ENCODE measurements at regions not wholly inside any gene's neighbourhood (a gene's known extent, or its start where the extent isn't known, plus 50 kb on each side); places are given as distances from the start of the nearest gene placed in this dataset.
"Not testable (repeated sequence)": the region's sequence is repeated elsewhere in the genome, so short reads cannot be mapped to it uniquely, and the experiment has no call there.

DNA sequence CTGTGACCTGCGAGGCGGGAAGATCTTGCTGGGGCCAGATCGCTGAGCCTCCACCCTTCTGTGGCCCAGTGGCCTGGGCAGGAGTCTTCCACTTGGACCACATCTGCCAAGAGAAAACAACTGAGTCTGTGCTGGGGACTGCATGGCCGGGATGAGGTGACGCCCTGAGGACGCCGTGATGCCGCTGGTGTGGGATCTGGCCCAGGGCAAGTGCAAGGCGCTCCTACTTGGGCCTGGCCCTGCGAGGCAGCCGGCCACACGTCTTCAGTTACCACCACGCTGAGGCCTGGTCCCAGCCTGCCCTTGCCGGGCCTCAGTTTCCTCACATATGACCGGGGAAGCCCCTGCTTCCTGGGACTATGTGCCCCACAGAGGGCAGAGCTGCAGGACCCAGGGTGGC lies 133.4 kb downstream of the SLC25A46 start:
- DNase-seq = no peak

- DNase-seq = no peak
These were observed 134.2 kb downstream of the SLC25A46 start for GRCh38 chr5:110872963-110873362.

GRCh38 chr5:110873773-110874437 lies 135.1 kb downstream of the SLC25A46 start:
- DNase-seq = no peak

- not testable (repeated sequence) for DNase-seq
These were observed 136.3 kb downstream of the SLC25A46 start for GRCh38 chr5:110875115-110875514.

DNA sequence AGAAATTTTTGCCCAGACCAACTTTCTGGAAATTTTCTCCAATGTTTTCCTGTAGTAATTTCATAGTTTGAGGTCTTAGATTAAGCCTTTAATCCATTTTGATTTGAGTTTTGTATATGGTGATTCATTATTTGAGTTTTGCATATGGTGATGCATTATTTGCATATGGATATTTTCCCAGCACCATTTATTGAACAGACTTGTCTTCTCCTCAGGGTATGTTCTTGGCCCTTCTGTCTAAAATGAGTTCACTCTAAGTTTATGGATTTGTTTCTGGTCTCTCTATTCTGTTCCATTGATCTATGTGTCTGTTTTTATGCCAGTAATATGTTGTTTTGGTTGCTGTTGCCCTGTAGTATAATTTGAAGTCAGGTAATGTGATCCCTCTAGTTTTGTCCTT lies 139.3 kb downstream of the SLC25A46 start:
- no peak for DNase-seq

GRCh38 chr5:110879675-110880074 lies 140.9 kb downstream of the SLC25A46 start:
- no peak for DNase-seq

DNA sequence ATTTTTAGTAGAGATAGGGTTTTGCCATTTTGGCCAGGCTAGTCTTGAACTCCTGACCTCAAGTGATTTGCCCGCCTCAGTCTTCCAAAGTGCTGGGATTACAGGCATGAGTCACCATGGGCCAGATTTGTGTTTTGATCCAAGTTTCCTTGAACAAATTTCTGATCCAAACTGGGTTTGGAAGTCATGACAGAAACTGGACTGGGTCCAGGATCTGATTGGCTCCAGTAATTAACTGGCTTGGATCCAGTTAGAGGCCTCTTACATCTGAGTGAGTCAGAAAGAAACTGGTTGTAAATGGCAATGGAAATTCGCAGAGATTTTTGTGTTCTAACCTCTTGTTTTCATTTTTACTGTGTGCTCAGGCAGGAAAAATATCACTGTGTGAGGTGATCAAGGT lies 141.6 kb downstream of the SLC25A46 start:
- peak; percentile 86 for DNase-seq

DNA sequence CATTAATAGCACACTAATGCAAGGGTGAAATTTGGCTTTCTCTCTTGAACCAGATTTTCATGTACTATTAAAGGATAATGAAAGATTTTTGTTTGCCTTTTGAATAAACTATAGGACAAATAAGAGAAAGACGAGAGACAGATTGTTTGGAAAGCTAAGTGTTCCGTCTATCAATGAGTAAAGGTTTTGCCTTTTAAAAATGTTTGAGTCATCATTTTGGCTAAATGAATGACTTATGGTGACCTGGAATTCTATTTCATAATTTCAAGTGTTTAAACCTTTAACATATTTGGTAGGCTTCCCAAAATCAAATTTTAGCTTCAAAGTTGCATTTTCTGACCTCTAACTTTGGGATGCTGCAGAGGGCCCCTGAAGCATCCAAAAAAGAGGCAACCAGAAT lies 145.2 kb downstream of the SLC25A46 start:
- peak; percentile 39 for DNase-seq

DNA sequence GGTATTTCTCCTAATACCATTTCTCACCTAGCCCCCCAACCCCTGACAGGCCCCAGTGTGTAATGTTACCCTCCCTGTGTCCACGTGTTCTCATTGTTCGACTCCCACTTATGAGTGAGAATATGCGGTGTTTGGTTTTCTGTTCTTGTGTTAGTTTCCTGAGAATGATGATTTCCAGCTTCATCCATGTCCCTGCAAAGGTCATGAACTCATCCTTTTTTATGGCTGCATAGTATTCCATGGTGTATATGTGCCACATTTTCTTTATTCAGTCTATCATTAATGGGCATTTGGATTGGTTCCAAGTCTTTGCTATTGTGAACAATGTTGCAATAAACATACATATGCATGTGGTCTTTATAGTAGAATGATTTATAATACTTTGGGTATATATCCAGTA lies 148.4 kb downstream of the SLC25A46 start:
- DNase-seq = not testable (repeated sequence)

GRCh38 chr5:110893854-110894483 lies 155.2 kb downstream of the SLC25A46 start:
- not testable (repeated sequence) for DNase-seq

DNA sequence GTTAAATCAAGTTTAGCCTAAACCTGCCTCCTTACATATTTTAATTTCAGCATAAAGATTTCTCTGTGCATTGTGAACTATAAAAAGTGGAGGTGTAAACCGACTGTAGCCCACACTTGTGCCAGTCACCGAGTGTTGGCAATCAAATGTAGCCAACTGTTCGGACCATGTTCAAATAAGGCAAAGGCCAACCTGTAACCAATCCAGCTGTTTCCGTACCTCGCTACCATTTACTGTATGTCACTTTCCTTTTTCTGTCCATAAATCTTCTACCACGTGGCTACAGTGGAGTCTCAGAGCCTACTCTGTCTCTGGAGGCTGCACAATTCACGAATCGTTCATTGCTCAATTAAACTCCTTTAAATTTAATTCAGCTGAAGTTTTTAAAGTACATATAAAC lies 156.0 kb downstream of the SLC25A46 start:
- no peak for DNase-seq

DNA sequence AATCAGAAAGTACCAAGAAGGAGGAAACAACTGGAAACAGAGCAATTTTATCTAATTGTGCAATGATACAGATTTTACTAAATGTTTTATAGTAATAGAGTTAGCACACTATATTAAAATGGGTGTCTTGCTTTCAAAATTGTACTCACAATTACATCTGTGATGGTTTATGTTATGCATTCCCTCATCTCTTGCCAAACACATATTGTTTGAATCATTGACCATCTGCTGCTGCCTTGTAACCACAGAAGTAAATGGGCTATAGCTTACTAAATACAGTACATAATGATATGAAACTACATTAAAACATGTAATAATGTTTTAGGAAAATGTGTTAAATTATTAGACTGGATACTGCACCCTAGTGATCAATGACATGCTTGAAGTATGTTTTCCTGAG lies 158.1 kb downstream of the SLC25A46 start:
- DNase-seq = peak; percentile 74

GRCh38 chr5:110899566-110900412 lies 161.0 kb downstream of the SLC25A46 start:
- peak; percentile 55 for DNase-seq

GRCh38 chr5:110900829-110901228 lies 162.0 kb downstream of the SLC25A46 start:
- DNase-seq = peak; percentile 93

DNA sequence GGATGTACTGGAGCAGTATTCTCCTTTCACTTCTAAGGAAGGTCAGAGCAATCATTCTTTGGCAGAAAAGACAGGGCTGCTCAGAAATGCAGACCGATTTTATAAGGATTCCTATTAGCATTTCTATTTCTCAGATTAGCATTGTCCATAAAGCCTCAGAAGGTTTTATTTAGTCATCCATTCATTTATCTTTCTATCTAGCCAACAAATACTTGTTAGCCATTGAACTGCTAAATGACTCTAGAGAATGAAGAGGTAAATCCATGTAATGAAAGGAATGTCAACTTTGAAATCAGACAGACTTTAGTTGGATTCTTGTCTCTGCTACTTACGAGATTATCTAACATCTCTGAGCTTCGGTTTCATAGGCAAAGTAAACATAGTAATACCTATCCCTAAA lies 165.2 kb downstream of the SLC25A46 start:
- DNase-seq = no peak

DNA sequence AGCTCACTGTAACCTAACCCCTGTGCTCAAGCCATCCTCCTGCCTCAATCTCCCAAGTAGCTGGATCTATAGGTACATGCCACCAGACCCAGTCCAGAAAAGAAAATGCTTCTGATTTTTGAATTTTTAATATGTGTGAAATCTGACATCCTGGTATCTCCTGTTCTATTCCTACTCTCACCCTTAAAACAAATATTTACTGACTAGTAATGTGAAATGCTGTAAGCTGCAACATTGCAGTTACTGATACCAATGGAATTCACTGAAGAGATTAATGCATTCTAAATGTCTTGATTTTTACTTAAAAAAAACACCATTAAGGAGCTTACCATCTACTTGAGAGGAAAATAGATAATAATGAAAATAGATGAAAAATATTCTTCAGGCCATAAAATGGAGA lies 162.7 kb upstream of the TSLP start:
- no peak for DNase-seq

- no peak for DNase-seq
These were observed 162.1 kb upstream of the TSLP start for GRCh38 chr5:110909415-110909814.

GRCh38 chr5:110909950-110910349 lies 161.6 kb upstream of the TSLP start:
- DNase-seq = peak; percentile 53

DNA sequence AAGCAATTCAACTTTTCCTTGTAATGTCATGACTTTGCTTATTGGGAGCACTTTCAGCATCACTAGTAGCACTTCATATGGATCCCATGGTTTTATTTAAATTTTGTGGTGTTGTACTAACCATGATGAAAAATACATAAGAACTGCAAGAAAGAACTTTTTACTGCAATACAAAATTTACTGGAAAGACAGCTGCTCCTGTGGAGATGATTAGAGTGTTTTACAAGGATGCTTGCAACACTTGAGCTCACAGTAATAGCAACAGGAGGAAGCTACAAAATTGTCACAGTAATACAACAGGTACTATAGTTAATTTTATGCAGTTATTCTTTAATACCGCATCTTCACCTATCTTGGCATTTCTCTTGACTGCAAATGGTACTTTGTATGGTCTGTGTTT lies 158.3 kb upstream of the TSLP start:
- DNase-seq = no peak

DNA sequence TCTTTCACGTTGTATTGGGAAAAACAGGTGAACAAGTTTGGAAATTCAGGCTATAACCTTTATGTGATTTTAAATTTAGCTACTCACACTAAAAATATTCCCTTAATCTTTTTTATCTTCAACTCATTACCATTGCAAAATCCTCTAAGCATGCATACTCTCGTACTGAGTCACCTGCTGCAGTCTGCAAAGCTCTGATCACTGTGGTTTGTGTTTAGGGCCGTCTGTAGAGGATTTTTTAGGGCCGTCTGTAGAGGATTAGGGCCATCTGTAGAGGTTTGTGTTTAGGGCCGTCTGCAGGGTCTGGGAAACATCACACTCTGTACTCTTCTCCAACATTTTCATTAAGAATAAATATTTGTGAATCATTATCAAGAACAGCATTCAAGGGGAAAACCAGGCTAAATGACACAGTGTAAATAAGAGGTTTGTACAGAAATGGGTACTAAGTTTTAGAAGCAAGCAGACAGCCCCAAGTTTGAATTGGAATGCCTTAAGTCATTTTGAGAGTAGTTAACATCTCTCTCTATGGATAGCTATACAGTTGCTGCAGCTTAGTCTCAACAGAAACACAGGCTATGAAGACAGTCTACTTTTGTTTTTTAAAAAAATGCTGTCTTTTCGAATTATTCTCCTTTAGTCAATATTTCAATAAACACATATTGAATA lies 155.0 kb upstream of the TSLP start:
- peak; percentile 94 for DNase-seq

DNA sequence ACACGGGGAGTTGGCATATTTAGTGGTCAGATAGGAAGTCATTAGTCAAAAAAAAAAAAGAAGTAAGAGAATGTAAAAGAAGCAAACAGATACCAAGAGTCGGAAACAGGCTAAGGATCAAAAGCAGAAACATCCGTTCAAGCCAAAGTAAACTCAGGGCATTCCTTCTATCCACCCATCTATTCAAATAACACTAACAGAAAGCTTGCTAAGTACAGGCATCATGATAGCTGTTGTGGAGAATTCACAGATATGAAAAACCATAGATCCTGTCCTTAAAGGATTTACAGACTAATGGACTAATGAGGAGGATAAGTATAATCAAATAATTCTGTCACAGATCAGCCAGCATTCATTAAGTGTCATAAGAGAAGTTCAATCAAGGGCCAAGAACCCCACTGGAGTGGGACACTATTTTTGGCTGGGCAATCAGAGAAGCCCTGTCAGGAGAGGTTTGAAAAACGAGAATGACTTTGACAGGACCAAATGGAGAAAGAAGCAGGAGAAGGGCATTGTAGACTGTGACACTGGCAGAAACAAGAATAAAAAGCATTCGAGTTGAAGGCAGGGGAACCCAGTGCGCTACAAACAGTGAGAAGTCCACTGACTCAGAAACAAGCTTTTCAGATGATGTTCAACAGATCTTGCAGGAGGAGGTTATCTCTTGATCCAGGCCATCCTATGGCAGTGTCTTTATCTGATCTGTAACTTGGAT lies 154.2 kb upstream of the TSLP start:
- peak; percentile 51 for DNase-seq

GRCh38 chr5:110918683-110919082 lies 152.8 kb upstream of the TSLP start:
- no peak for DNase-seq

DNA sequence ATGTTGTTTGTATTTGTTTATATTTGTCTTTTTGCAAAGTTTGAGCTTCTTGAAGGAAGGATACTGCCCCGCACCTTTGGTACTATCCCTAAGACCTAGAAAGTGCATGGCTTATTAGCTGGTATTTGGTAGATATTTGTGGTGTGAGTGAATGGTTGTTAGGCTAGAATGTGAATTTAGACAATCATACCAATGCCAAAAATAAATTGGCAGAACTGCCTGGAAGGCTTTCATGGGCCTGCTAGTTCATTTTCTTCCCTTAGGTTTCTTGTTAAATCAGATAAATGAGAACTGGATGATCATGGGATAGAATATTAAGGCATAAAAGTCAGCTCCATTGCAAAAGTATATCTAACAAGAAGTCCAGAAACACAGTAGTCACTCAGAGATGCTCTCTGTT lies 147.5 kb upstream of the TSLP start:
- DNase-seq = no peak
